Aorta (tissue), 5 donors: ENCODE measurements at regions not wholly inside any gene's neighbourhood (a gene's known extent, or its start where the extent isn't known, plus 50 kb on each side); places are given as distances from the start of the nearest gene placed in this dataset.
"Not testable (repeated sequence)": the region's sequence is repeated elsewhere in the genome, so short reads cannot be mapped to it uniquely, and the experiment has no call there.

Experiments used
- ATAC-seq: fragments of 200-7000 bp; cut with Tn5 transposase; one replicate; pipeline ENCODE4 v1.9.1; 2022; ENCODE audit warnings: moderate library complexity; ENCODE audit not compliant: low FRiP score
- DNase-seq, 2 donors: peaks; one replicate each; pipeline ENCODE4 v3.0.0-alpha.2; 2020
- H3K27ac ChIP-seq, 2 donors: one replicate each; pipeline ENCODE4 v1.5.1; 2013; ENCODE audit warnings: low read length in 2 of 2, mild to moderate bottlenecking in 2 of 2, moderate library complexity in 2 of 2, control low read depth in 1 of 2, inconsistent platforms in 1 of 2, low read depth in 1 of 2
- H3K27me3 ChIP-seq, 2 donors: one replicate each; pipeline ENCODE4 v1.6.1; 2013; ENCODE audit warnings: control low read depth in 1 of 2, low read length in 1 of 2, mild to moderate bottlenecking in 1 of 2, moderate library complexity in 1 of 2; ENCODE audit not compliant: insufficient read depth in 2 of 2, control insufficient read depth in 1 of 2
- H3K36me3 ChIP-seq, 2 donors: one replicate each; pipeline ENCODE4 v1.6.1; 2013; ENCODE audit warnings: control low read depth in 1 of 2, low read length in 1 of 2, mild to moderate bottlenecking in 1 of 2; ENCODE audit not compliant: insufficient read depth in 2 of 2, control insufficient read depth in 1 of 2
- H3K4me1 ChIP-seq, 2 donors: one replicate each; pipeline ENCODE4 v1.6.1; 2013; ENCODE audit warnings: low read length in 2 of 2, control low read depth in 1 of 2, mild to moderate bottlenecking in 1 of 2, moderate library complexity in 1 of 2; ENCODE audit not compliant: insufficient read depth in 2 of 2, control insufficient read depth in 1 of 2
- H3K4me3 ChIP-seq, 2 donors: one replicate each; pipeline ENCODE4 v1.5.1; 2013; ENCODE audit warnings: low read length in 2 of 2, control low read depth in 1 of 2, mild to moderate bottlenecking in 1 of 2
- H3K9me3 ChIP-seq: one replicate; pipeline ENCODE4 v1.6.1; 2013; ENCODE audit warnings: mild to moderate bottlenecking, low read length; ENCODE audit not compliant: control insufficient read depth
- WGBS, 2 donors: extraction: QIAGEN DNeasy Blood & Tissue Kit; methylation state at CpG; one replicate each; pipeline ENCODE4 v1.1.7; 2013; 5-methylcytosine and 5-hydroxymethylcytosine counted together
- intact Hi-C, 2 donors: fragments of 100-400 bp; cut with DNase I; formaldehyde crosslinking; loops; one replicate each; pipeline versions ENCODE4 v1.14.2 to v1.15.0; 2022
- donor health status: healthy with polysubstance abuse.
- donor health status: Bipolar disorder and iron deficiency.
- donor health status: DM: no; HTN: no; CAD: no.
- donor health status: DM: no; HTN: no; CAD: no.
- donor health status: DM: yes; HTN: yes; CAD: no.

DNA sequence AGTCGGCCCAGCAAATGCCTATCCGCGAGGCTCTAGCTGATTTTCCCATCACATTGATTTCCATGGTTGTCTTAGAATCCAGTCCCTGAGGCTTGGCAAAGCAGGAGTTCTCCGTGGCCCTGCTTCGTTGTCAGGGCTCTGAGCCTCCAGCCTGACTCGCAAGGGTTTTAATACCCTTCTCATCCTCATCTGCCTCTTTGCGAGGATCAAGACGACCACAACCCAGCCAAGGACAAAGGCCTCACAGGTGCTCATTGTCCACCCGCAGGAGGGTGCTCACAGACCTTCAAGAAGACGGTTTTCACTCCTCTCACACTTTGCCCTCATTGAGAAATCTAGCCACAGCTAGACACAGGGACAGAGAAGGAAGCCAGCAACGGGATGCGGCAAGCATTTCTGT lies 610.8 kb downstream of the KCNJ18 start:
- Histone ChIP-seq H3K36me3 (no peaks in the 10 kb centered on the region), H3K4me3 (no peak overlapping the region), H3K9me3 (peaks cover 2% of the 10 kb centered on the region), H3K27ac (no peak overlapping the region), H3K4me1 (no peaks in the 10 kb centered on the region), H3K27me3 (no peaks in the 10 kb centered on the region)
- no peak for DNase-seq
- no peak for ATAC-seq
- 80 to 81% methylated on average over 12 of the region's 12 CpGs for WGBS, 2 donors
- intact Hi-C loops = no loop called here

DNA sequence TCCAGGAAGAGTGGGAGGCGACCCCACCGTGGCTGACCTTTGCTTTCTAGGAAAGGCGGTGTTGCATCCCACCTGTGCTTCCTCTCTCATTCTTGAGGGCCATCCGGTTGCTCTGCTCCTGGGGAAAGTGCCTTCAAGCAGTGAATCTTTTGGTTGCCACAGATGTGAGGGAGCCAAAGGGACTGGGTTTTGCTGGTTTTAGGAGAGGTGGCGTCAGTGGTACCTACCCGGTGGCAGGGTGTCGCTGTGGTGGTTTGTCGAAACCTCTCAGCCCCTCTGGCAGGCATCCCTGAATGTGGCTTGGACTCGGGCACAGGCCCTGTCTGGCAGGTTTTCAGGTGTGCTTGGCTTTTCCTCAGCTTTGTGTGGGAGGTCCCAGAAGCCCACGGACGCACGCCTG lies 611.5 kb downstream of the KCNJ18 start:
- no peak for DNase-seq
- no peaks in the 10 kb centered on the region for H3K9me3 ChIP-seq
- no peaks in the 10 kb centered on the region for H3K36me3 ChIP-seq

DNA sequence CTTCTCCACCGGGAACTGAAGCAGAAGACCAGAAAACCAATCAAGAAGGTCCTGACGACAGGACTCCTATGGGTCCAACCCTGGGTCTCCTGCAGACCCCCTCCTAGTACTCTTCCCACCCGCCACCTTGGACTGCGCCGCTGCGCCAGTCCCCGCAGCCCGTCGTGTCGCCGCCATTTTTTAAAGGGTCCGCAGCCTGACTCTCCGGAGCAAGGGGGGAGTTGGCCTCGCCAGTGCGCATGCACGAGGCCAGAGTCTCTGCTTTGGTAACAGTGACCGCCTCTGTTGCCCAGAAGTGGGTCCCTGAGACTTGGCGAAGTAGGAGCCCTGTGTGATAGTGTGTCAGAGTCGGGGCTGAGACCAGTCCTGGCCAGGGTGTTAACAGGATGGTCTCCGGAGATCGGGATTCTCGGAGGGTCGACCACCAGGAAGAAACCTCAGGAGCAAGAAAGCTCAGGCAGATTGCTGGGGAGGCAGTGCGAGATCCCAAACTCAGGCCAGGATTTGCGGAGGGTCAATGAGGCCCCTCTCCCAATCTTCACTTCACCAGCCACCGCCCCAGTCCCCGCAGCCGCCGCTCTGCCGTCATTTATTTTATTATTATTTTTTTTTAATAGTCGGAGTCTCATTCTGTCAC lies 612.5 kb downstream of the KCNJ18 start:
- no peak overlapping the region for H3K4me3 ChIP-seq
- no peaks in the 10 kb centered on the region for H3K4me1 ChIP-seq
- ATAC-seq = no peak
- H3K9me3 ChIP-seq = no peaks in the 10 kb centered on the region
- whole genome bisulfite sequencing, 2 donors = 90 to 91% methylated on average over 31 of the region's 31 CpGs
- intact Hi-C loops = no loop called here
- H3K27me3 ChIP-seq = no peaks in the 10 kb centered on the region
- no peak for DNase-seq
- no peaks in the 10 kb centered on the region for H3K36me3 ChIP-seq
- H3K27ac ChIP-seq = no peak overlapping the region

More for the DNA sequence above, 611.5 kb downstream of the KCNJ18 start:
- intact Hi-C loops = no loop called here
- Histone ChIP-seq H3K4me3 (no peak overlapping the region), H3K27me3 (no peaks in the 10 kb centered on the region), H3K4me1 (no peaks in the 10 kb centered on the region), H3K27ac (no peak overlapping the region)
- ATAC-seq = no peak
- 88 to 90% methylated on average over 12 of the region's 12 CpGs for WGBS, 2 donors

DNA sequence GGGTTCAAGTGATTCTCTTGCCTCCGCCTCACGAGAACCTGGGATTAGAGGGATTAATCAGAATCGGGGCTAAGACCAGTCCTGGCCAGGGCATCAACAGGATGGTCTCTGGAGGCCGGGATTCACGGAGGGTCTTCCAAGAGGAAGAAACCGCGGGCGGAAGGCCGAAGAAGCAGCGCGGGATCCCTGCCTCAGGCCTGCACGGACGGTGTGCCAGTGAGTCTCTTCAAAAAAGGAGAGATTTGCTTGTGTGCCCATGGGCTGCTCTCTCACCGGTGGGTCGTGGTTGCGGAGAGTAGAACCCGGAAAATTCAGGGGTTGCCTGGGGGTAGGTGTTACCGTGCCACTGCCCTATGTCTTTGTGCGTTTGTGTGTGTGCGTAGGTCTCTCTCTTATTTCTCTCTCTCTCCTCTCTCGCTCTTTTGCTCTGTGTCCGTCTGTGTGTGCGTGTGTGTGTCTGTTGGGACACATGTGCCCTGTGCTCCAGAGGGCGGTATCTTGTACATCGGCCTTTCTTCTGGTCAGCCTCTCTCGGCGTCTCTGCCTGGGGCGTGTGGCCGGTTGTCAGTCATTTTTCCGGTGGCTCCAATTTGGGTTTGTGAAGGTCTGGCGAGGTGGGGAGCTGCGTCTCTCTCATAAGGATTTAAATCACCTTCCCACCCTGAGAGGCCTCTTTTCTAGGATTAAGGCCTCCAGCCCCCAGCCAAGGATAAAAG lies 613.2 kb downstream of the KCNJ18 start:
- no peak overlapping the region for H3K4me3 ChIP-seq
- 89 to 91% methylated on average over 32 of the region's 32 CpGs for WGBS, 2 donors
- intact Hi-C loops = no loop called here
- no peak overlapping the region for H3K27ac ChIP-seq
- H3K36me3 ChIP-seq = no peaks in the 10 kb centered on the region
- DNase-seq (no peak), ATAC-seq (no peak)
- no peaks in the 10 kb centered on the region for H3K9me3 ChIP-seq
- H3K27me3 ChIP-seq = no peaks in the 10 kb centered on the region
- H3K4me1 ChIP-seq = no peaks in the 10 kb centered on the region

DNA sequence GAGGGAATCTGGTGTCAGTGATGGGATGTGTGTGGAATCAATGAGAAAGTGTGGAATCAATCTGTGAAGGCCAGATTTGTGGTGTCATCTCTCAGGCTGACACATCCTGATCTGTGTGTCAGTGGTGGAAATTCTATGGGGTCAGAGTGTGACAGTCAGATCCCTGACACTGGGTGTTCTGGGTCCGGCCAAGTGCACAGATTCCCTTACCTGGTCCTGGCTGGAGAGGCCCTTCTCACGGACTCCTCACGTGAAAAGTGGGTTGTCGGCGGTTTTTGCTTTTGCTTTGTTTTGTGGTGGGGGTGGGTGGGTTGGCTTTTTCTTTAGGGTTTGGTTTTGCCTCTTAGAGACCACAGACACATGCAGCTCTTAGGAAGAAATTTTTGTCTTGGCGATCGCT lies 618.0 kb downstream of the KCNJ18 start:
- intact Hi-C loops, H3K4me3 ChIP-seq: not testable (repeated sequence)

DNA sequence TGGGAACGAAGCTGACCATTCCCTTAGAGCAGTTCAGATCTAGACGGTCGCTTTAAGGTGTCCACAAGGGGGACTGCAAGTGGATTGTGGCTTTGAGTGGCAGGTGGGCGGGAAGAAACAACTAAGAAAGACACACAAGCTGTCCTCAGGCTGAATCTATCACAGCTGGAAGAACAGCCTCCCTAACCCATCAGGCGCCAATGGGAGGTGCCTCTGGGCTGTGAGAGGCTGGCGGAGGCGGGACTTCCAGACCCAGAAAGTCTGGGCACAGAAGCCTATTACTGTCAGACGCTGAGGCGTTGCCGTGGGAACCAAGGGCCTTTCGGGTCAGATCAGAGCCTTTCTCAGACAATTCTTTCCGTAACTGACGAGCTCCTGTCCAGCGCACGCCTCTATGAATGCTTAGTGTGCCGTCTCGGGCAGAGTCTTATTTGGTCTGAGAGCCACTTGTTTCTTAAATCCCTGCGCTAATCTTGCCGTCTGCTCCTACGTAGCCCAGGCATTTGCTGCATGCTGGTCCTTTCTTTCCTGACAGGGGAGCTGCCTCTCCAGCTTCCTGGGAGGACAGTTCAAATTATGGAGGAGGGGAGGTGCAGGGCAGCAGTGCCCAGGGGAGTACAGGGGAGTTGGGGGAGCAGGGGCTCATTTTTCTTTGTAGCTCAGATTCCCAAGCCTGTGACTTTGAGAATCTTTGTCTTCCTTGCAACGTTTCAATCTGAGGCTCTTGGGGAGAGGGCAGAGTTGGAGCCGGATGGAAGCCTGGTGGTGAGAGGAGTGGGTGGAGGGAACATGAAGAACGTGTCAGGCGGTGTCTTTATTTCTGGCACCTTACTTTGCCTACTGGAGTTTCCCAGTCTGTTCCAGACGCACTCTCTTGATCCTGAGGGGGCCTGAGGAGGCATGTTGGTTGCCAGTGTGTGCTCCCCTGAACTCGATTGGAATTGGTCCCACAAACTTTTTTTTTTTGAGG lies 618.7 kb downstream of the KCNJ18 start:
- no peak overlapping the region for H3K4me3 ChIP-seq
- no peaks in the 10 kb centered on the region for H3K27me3 ChIP-seq
- intact Hi-C loops = no loop called here
- WGBS, 2 donors = 51 to 56% methylated on average over 26 of the region's 26 CpGs
- no peaks in the 10 kb centered on the region for H3K36me3 ChIP-seq
- H3K27ac ChIP-seq = no peak overlapping the region
- DNase-seq (no peak), ATAC-seq (no peak)
- no peaks in the 10 kb centered on the region for H3K4me1 ChIP-seq
- H3K9me3 ChIP-seq = no peaks in the 10 kb centered on the region

More for the DNA sequence above, 618.0 kb downstream of the KCNJ18 start:
- not testable (repeated sequence) for H3K36me3 ChIP-seq, H3K27me3 ChIP-seq, DNase-seq, ATAC-seq, H3K9me3 ChIP-seq, H3K27ac ChIP-seq, H3K4me1 ChIP-seq
- 69 to 73% methylated on average over 7 of the region's 7 CpGs for WGBS, 2 donors

DNA sequence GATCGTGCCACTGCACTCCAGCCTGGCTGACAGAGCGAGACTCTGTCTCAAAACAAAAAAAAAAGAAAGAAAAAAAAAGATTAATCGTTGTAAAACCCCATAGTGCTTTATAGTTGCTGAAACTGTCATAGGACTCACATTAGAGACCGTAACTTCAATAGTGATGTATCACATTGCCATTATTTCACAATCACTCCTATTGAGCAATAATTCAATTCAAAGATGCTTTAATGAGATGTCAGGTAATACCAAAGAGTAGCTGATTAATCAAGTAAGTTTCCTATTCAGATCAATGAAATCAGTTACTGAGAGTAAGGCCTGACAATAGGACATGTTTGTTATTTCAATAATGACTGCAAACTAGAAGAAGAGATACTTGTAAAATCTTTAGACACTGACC lies 628.7 kb downstream of the KCNJ18 start:
- intact Hi-C loops, H3K4me1 ChIP-seq, H3K4me3 ChIP-seq, H3K27ac ChIP-seq, ATAC-seq, H3K9me3 ChIP-seq, H3K36me3 ChIP-seq, H3K27me3 ChIP-seq, DNase-seq: not testable (repeated sequence)
- 57 to 67% methylated on average over 4 of the region's 4 CpGs for WGBS, 2 donors

DNA sequence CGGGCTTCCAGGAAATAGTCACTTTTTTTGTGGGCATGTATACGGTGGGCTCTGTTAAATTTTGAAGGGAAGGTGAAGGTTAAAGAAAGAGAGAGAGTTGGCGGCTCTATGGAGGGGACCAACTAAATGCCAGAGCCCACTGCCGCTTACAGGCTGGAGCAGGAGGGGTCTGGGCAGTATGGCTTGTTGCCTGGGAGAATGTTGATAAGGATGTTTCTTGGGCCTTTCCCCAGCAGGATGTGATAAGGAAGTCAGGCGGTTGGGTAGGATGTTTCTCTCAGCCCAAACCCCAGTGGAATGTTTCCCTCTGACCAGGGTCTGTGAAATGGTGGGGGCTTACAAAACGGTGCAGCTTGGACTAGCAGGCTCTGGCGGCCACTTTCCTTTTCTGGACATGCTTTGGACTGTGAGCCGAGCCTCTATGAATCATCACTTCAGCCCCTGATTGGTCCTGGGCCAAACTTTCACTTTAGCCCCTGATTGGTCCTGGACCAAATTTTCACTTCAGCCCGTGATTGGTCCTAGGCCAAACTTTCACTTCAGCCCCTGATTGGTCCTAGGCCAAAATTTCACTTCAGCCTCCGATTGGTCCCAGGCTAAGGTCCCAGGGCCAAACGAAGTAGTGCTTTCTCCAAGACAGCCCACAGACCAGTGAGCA lies 630.7 kb downstream of the KCNJ18 start:
- DNase-seq, intact Hi-C loops, H3K27me3 ChIP-seq, H3K4me3 ChIP-seq, H3K4me1 ChIP-seq, H3K27ac ChIP-seq, ATAC-seq, H3K36me3 ChIP-seq, H3K9me3 ChIP-seq: not testable (repeated sequence)
- 65 to 71% methylated on average over 11 of the region's 11 CpGs for WGBS, 2 donors
